ENCODE measurements at regions not wholly inside any gene's neighbourhood (a gene's known extent, or its start where the extent isn't known, plus 50 kb on each side); places are given as distances from the start of the nearest gene placed in this dataset.

DNA sequence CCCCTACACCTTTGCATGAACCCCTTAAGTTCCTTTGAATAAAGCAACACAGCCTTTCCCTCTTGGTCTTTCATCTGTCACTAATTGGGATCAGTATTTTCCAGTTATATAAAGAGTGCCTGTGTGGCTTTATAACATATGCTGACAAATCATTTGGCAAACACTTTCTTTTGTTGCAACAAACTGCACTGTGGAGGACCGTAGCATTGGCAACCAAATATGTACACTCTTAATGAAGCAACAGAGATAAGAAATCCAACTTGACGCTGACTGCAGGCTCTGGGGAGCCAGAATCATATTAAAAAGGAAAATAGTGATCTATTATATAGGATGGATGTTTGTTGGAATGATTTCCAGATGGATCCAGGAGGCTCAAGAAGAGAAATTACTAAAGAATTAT is 120.1 kb upstream of the PRICKLE2 start:
- Mint-ChIP-seq H3K9me3 (ENCODE audit: unreplicated experiment) (peaks cover 6% of the 10 kb centered on the region), H3K27me3 (ENCODE audit: insufficient read depth, unreplicated experiment) (no peaks in the 10 kb centered on the region), H3K4me3 (ENCODE audit: unreplicated experiment) (no peak overlapping the region), H3K27ac (ENCODE audit: low read depth, unreplicated experiment) (peak overlapping the region; percentile 96), H3K4me1 (ENCODE audit: insufficient read depth, unreplicated experiment) (peaks cover 45% of the 10 kb centered on the region), H3K36me3 (ENCODE audit: insufficient read depth, unreplicated experiment) (peaks cover 5% of the 10 kb centered on the region)
- POLR2A ChIA-PET = interaction anchor here (0.8 to 4.4 kb wide), 8 partner anchors 11 to 178 kb away, joined by 3 to 44 read pairs (median 5); no protein-coding TSS in a partner anchor
- intact Hi-C loops (cut with micrococcal nuclease) = no loop called here
- CTCF ChIA-PET = interaction anchor here (1.0 kb wide), 1 partner anchor 193 kb away, joined by 3 read pairs; no protein-coding TSS in a partner anchor
- BruUV-seq (replicated peaks) = no TSS peak
- TF ChIP-seq, protein P1, sequence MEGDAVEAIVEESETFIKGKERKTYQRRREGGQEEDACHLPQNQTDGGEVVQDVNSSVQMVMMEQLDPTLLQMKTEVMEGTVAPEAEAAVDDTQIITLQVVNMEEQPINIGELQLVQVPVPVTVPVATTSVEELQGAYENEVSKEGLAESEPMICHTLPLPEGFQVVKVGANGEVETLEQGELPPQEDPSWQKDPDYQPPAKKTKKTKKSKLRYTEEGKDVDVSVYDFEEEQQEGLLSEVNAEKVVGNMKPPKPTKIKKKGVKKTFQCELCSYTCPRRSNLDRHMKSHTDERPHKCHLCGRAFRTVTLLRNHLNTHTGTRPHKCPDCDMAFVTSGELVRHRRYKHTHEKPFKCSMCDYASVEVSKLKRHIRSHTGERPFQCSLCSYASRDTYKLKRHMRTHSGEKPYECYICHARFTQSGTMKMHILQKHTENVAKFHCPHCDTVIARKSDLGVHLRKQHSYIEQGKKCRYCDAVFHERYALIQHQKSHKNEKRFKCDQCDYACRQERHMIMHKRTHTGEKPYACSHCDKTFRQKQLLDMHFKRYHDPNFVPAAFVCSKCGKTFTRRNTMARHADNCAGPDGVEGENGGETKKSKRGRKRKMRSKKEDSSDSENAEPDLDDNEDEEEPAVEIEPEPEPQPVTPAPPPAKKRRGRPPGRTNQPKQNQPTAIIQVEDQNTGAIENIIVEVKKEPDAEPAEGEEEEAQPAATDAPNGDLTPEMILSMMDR (IDR thresholded peaks at IDR 0.05; ENCODE audit: unreplicated experiment) = no peak
- DNase-seq (ENCODE audit: unreplicated experiment) = peak; percentile 68

DNA sequence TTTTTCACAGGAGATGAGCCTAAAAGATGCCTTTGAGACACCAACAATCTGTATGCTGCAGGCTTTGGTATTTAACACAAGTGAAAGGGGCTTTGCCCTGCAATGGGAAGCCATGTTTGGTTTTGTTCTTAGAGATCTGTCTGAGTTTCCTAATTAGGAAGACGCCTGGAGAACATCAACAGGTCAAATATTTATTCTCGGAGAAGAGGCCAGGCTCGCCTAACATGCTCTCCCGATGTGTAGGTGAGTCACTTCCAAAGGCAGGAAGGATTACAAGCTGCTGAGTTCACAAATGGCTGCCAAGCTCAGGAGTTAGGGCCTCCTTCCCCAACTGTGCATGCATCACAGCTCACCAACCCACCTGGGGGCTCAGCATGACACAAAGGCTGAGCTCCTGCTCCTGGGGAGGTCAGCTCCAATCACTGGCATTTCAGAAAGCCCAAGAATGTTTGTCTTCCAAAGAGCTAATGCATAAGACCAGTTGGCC is 119.5 kb upstream of the PRICKLE2 start:
- Mint-ChIP-seq H3K27me3 (ENCODE audit: insufficient read depth, unreplicated experiment) (no peaks in the 10 kb centered on the region), H3K4me1 (ENCODE audit: insufficient read depth, unreplicated experiment) (peaks cover 45% of the 10 kb centered on the region), H3K4me3 (ENCODE audit: unreplicated experiment) (no peak overlapping the region), H3K9me3 (ENCODE audit: unreplicated experiment) (peaks cover 6% of the 10 kb centered on the region), H3K27ac (ENCODE audit: low read depth, unreplicated experiment) (peak overlapping the region; percentile 96), H3K36me3 (ENCODE audit: insufficient read depth, unreplicated experiment) (peaks cover 5% of the 10 kb centered on the region)
- no TSS peak for BruUV-seq (replicated peaks)
- CTCF ChIA-PET = interaction anchor here (1.0 to 2.2 kb wide), 4 partner anchors 25 to 192 kb away, joined by 3 to 11 read pairs (median 5); no protein-coding TSS in a partner anchor
- TF ChIP-seq, protein P1 (IDR thresholded peaks at IDR 0.05; ENCODE audit: unreplicated experiment) = no peak
- POLR2A ChIA-PET = interaction anchor here (0.6 to 4.4 kb wide), 11 partner anchors 9 to 177 kb away, joined by 3 to 44 read pairs (median 4); no protein-coding TSS in a partner anchor
- intact Hi-C loops (cut with micrococcal nuclease) = no loop called here
- DNase-seq (ENCODE audit: unreplicated experiment) = peak; percentile 73

DNA sequence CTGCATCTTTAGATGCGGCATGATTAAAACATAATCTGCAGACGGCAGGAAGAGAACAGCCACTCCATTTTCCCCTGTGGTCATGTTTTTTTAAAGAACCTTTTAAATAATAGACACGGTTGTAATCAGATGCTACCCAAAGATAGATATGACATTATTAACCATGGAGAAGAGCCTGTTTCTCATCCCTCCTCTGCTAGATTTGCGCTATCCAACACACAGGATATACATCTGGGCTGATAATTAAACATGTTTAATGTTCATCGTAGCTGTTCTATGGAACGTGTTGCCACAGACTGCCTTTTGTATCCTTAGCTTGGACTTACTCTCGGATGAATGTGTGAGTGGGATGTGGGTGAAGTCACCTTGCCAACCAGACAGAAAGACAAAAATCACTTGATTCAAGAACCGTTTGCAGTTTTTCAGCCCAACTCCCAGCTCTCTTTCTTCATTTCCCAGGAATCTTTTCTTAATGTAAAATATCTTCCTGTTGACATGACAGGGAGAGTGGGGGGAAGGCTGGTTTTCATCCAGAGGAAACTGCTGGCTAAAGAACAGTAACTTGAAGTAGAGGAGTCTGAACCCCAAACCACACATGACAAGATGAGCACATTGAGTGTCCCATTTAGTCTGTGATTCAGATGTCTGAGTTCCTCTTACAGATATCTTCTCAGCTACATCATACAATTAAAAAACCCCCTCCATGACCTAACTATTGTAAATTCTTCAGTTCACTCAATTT is 118.6 kb upstream of the PRICKLE2 start:
- ChIA-PET CTCF (interaction anchor here (0.7 to 2.2 kb wide), 8 partner anchors 11 to 157 kb away, joined by 3 to 11 read pairs (median 4); no protein-coding TSS in a partner anchor), POLR2A (interaction anchor here (1.0 to 4.4 kb wide), 7 partner anchors 8 to 156 kb away, joined by 4 to 44 read pairs (median 9); no protein-coding TSS in a partner anchor)
- BruUV-seq (replicated peaks) = no TSS peak
- no peak for DNase-seq (ENCODE audit: unreplicated experiment)
- H3K9me3 Mint-ChIP-seq (ENCODE audit: unreplicated experiment) = peaks cover 6% of the 10 kb centered on the region
- H3K4me1 Mint-ChIP-seq (ENCODE audit: insufficient read depth, unreplicated experiment) = peaks cover 45% of the 10 kb centered on the region
- H3K36me3 Mint-ChIP-seq (ENCODE audit: insufficient read depth, unreplicated experiment) = peaks cover 5% of the 10 kb centered on the region
- H3K27ac Mint-ChIP-seq (ENCODE audit: low read depth, unreplicated experiment) = peak overlapping the region; percentile 96
- intact Hi-C loops (cut with micrococcal nuclease) = no loop called here
- no peak overlapping the region for H3K4me3 Mint-ChIP-seq (ENCODE audit: unreplicated experiment)
- TF ChIP-seq, protein P1 (IDR thresholded peaks at IDR 0.05; ENCODE audit: unreplicated experiment) = no peak
- no peaks in the 10 kb centered on the region for H3K27me3 Mint-ChIP-seq (ENCODE audit: insufficient read depth, unreplicated experiment)

DNA sequence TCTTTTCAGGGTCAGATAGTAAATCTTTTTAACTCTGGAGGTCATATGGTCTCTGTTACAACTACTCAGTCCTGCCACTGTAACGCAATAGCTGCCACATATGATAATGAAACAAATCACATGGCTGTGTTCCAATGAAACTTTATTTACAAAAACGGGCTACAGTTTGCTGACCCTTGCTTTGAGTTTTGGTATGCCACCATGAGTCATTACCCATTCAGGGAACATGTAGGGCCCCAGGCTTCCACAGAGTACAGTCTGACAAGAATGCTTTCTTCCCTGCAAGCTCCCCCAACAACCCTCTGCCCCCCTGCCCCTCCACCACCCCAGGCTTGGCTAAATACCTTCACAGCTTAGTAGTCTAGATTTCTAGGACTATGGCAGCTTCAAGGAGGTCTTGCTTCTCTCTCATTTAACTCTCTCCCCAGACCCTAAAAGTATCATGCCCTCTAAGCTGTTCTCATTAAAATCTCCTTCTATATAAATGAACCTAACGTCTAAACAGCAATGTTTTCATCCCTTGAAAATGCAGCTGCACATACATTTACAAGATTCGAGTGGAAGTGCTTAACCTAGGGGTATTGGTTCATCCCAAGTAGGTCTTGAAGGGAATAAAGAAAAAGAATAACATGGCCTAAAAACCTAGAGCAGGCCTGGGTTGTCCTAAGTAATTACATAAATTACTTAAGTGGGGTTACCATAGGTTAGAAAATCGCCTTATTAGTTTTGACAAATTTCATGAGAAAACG is 117.8 kb upstream of the PRICKLE2 start:
- POLR2A ChIA-PET = interaction anchor here (0.6 to 4.4 kb wide), 5 partner anchors 16 to 108 kb away, joined by 3 to 44 read pairs (median 9); no protein-coding TSS in a partner anchor
- intact Hi-C loops (cut with micrococcal nuclease) = no loop called here
- no peak overlapping the region for H3K4me3 Mint-ChIP-seq (ENCODE audit: unreplicated experiment)
- H3K4me1 Mint-ChIP-seq (ENCODE audit: insufficient read depth, unreplicated experiment) = peaks cover 45% of the 10 kb centered on the region
- no TSS peak for BruUV-seq (replicated peaks)
- TF ChIP-seq, protein P1 (IDR thresholded peaks at IDR 0.05; ENCODE audit: unreplicated experiment) = no peak
- peaks cover 6% of the 10 kb centered on the region for H3K9me3 Mint-ChIP-seq (ENCODE audit: unreplicated experiment)
- H3K27ac Mint-ChIP-seq (ENCODE audit: low read depth, unreplicated experiment) = peak overlapping the region; percentile 83
- peaks cover 2% of the 10 kb centered on the region for H3K36me3 Mint-ChIP-seq (ENCODE audit: insufficient read depth, unreplicated experiment)
- peak; percentile 93 for DNase-seq (ENCODE audit: unreplicated experiment)
- H3K27me3 Mint-ChIP-seq (ENCODE audit: insufficient read depth, unreplicated experiment) = no peaks in the 10 kb centered on the region
- CTCF ChIA-PET = interaction anchor here (0.7 to 2.2 kb wide), 7 partner anchors 12 to 157 kb away, joined by 3 to 11 read pairs (median 4); no protein-coding TSS in a partner anchor
